Right lobe of liver (tissue), 4 donors: ENCODE measurements at regions not wholly inside any gene's neighbourhood (a gene's known extent, or its start where the extent isn't known, plus 50 kb on each side); places are given as distances from the start of the nearest gene placed in this dataset.

ENCODE experiments used
- POLR2A ChIP-seq: fragments of 450-650 bp; IDR thresholded peaks from one replicate; pipeline ENCODE4 v1.6.1; 2017; ENCODE audit warnings: antibody characterized with exemption, mild to moderate bottlenecking
- TF ChIP-seq, protein P1 (sequence below), 4 donors: fragments of 200-600 bp in 3 of 4; fragments of 450-650 bp in 1 of 4; IDR thresholded peaks; one replicate each; pipeline versions ENCODE4 v1.5.1 to v1.8.0; 2016 to 2022; ENCODE audit warnings: antibody characterized with exemption in 4 of 4, mild to moderate bottlenecking in 2 of 4
- donor health status: DM: no; HTN: no; CAD: no.
- donor health status: DM: no; HTN: no; CAD: no.
- donor health status: DM: no; HTN: yes; CAD: no.

DNA sequence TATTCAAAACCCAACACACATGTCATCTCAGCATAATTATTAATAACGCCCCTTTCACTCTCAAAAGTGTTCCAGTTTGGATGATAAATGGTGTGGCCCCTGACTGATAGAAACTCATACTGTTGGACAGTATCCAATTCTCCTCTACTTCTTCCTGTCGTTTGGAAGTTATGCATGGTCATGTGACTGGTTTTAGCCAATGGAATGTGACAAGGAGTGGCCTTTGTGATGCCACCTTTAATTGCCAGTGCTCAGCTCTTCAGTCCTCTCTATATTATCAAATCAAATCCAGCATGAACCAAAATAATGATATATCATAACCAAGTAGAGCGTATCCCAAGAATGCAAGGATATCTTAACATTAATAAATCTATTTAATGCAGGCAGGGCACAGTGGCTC lies 117.8 kb upstream of the SPIN1 start:
- TF ChIP-seq, protein P1, sequence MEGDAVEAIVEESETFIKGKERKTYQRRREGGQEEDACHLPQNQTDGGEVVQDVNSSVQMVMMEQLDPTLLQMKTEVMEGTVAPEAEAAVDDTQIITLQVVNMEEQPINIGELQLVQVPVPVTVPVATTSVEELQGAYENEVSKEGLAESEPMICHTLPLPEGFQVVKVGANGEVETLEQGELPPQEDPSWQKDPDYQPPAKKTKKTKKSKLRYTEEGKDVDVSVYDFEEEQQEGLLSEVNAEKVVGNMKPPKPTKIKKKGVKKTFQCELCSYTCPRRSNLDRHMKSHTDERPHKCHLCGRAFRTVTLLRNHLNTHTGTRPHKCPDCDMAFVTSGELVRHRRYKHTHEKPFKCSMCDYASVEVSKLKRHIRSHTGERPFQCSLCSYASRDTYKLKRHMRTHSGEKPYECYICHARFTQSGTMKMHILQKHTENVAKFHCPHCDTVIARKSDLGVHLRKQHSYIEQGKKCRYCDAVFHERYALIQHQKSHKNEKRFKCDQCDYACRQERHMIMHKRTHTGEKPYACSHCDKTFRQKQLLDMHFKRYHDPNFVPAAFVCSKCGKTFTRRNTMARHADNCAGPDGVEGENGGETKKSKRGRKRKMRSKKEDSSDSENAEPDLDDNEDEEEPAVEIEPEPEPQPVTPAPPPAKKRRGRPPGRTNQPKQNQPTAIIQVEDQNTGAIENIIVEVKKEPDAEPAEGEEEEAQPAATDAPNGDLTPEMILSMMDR (IDR thresholded peaks at IDR 0.05), result no peak
- no peak for TF ChIP-seq POLR2A
